HG02763 (cell line): ENCODE measurements at regions not wholly inside any gene's neighbourhood (a gene's known extent, or its start where the extent isn't known, plus 50 kb on each side); places are given as distances from the start of the nearest gene placed in this dataset.

Experiments used
- ATAC-seq: cut with Tn5 transposase; IDR thresholded peaks from one replicate; pipeline ENCODE4 v1.9.1; 2021; ENCODE audit warnings: mild to moderate bottlenecking, moderate library complexity; ENCODE audit not compliant: unreplicated experiment

DNA sequence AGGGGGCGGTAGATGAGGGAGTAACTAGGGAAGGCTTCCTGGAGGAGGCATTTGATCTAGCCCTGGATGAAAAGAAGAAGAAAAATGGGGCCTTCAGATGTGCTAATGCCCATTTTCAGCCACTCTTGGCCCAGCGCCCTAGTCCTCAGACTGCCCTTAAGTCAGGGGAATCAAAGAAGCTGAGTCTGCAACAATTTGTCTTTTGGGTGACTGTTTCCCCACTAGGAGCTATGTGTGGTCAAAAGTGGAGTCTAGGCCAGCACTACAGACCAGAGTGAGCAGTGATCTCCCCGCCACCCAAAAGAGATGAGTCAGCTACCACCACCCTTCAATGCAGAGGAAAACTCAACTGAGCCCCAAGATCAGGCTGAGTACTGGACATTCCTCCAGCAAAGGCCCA, 542.1 kb downstream of the BNC2 start:
- ATAC-seq, result no peak

DNA sequence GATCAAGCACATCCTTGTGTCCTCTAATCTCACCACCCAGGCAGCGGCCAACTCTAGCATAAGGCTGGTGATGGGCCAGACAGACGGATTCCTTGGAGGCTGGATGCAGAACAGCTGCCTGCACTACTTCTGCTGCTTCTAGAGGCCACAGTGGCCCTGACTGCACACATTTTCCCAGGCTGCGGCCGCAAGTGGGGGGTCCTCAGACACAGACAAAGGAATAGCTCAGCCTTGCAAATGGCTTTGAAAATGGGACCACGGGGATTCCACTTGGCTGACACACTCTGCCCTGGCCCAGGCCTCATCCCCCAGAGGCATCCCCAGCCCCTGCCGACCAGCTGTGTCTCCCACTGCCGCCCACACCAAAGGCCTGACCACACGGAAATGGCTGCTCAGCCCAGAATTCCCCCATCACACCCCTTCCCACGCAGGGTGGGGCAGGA, 540.8 kb downstream of the BNC2 start:
- ATAC-seq, result no peak

DNA sequence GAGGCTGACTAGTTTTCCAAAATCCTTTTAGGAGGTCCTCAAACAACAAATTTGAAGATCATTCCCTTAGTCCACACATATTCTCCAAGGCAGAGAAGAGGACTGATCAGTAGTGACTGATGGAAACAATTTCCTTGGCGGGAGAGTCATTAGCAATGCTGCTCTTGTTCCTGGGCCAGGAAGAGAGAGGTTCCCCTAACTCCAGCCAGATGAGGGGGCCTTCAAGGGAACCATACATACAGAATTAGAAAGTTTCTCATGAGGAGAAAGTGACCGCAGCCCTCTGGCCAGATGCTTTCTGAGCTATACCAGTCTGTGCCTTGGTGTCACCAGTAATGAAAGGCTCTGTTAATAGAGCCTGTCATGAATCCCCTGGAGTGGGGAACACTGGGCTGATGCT, 539.4 kb downstream of the BNC2 start:
- no peak for ATAC-seq

DNA sequence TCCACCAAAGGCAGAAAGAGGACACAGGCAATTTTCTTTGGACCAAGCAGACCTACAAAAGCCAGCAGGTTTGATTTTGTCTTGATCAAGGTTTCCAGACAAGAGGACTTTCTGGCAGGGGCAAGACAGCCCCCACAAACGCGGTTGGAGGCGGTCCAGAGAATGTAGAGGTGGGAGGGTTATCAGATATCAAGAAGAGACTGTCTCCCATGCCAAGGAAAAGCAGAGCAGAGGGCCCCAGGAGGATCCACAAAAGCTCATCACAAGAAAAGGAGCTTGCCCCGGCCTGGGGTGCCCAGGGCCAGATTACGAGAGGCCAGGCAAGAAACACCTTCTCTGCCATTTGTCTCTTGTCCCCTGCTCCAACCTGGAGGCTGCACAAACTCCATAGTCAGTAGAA, 538.9 kb downstream of the BNC2 start:
- no peak for ATAC-seq

DNA sequence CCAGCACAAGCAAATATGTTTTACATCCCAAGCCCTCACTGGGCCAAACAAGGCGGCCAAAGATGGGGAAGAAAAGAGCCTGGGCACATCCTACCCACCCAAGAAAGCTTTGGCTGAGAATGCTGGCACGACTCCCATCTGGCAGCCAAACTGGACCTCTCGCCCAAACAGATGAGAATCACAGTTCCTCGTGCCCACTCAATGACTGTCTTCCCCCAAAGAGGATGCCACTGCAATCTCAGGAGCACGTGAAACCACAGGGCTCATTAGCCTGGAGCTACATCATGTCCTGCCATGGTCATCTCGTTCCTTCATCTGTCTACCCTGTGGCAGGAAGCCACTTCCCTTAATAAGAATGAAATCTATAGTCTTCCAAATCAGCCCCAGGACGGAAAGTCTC, 536.8 kb downstream of the BNC2 start:
- ATAC-seq, result no peak

DNA sequence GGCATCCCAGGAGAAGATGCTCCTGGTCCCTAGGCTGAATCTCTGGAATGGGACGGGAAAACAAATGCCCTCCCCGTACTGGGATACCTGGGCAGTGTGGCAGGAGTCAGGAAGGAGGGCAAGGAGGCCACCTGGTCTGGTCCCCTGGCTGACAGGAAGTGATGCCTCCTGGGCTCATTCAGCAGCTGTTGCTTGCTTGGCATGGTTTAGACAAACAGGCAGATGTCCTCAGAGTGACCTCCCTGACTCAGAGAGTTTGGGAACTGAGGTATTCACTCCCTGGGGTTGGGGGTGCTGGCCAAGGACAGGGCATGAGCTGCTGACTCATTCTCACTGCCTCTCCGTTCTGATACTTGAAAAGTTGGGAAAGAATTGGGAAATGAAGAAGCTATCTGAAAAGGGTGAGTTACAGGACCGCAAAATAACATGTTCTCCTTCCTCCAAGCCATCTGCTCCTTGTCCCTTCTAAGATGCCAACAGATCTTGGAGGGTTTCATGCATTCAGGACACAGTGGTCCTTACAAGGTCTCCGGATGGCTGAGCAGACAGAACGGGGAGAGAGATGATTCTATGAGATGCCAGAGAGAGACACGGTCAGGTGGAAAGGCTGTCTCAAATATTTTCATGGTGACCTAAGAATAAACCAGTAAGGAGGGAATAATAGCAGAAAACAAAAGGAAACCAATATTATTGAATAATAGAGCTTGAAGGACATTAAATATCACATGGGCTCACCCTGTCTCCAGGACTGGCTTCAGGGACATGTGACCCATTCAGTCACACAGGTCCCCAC, 534.5 kb downstream of the BNC2 start:
- no peak for ATAC-seq

DNA sequence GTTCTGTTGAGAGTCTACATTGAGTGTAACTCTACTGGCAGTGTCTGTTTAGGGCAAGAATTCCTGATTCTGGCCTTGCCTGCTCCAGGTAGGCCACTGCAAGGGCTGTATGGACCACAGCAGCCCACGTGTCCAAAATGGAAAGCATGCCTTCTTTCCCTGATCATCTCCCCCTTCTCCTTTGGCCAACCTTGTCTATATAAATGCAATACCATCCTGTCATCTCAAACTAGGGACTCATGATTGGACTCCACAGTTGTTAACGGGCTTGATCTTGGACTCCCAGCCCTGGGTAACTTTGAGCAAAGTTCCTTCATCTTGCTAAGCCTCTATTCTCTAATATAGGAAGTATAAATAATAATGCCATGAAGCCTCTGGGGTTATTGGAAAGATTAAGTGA, 533.6 kb downstream of the BNC2 start:
- ATAC-seq, result no peak

DNA sequence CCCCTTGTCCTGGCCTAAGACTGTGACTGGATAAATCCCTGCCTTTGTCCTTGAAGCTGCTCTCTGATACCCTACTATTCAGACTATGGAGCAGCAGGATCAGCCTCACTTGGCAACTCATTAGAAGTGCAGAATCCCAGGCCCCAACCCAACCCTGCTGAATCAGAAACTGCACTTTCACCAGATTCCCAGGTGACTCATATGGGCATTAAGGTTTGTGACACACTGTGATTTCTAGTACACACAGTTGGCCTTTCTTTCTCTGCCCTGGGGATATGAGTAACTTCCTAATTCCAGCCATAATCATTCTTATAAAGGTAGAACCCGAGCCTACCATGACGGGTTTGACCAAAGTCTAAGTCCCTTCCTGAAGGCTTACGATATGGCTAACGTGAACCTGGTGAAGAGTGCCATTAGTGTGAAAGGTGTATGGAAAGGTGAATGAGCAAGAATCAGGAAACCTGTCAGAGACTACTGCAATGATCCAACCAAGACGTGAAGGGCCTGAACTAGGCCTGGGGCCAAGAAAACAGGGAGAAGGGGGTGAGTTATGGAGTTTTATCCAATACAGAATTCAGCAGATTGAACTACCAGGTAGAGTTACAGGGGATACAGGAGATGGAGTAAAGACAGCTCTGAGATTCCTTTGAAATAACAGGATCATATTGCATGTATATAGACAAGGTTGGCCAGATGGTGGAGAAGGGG, 533.0 kb downstream of the BNC2 start:
- ATAC-seq, result no peak

DNA sequence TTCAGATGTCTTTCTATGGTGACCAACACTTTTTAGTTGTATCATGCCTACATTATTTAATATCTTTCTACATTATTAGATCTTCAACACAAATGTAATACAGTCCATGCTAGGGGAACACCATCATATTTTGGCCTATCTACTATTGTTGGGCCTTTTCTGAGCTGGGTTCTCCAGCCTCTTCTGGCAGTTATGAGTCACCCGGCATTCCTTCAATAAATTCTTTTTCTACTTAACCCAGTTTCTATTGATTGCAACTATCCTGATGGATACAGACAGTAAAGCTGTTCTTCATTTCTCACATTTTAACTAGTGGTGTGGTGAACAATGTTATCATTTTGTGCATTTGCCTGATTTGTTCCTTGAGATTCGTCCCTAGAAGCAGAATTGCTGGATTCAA, 529.3 kb downstream of the BNC2 start:
- ATAC-seq, result no peak

DNA sequence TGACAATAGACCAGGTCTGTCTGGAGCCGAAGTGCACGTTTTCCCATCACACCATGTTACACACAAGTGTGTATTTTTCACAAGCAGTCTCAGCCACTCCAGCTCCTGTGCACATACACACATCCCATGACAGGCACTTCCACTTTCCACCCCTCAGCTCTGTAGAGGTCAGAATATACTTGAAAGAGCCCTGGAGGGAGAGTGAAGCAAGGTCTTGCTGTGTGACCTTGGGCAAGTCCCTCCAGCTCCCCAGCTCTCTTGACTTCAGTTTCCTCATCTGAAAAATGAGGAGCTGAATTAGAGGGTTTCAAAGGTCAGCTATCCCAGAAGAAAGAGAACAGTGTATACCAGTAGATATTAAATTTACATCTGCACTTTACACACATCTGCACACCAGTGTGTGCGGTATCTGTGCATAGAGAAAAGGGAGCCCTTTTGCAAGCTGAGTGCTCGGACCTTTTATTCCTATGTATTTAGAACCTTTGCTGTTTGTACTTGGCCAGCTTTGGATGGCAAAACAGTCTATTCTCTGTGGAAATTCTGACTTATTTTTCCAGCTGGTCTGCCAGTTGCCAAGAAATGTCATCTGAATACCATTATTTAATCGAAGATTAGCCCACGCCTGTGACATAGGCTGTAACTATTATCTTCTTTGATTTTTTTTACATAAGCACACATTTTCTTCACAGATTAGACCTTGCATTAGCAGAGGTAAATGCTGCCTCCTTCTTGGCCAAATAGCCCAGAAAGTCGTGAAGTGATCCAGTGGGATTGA, 528.0 kb downstream of the BNC2 start:
- no peak for ATAC-seq

DNA sequence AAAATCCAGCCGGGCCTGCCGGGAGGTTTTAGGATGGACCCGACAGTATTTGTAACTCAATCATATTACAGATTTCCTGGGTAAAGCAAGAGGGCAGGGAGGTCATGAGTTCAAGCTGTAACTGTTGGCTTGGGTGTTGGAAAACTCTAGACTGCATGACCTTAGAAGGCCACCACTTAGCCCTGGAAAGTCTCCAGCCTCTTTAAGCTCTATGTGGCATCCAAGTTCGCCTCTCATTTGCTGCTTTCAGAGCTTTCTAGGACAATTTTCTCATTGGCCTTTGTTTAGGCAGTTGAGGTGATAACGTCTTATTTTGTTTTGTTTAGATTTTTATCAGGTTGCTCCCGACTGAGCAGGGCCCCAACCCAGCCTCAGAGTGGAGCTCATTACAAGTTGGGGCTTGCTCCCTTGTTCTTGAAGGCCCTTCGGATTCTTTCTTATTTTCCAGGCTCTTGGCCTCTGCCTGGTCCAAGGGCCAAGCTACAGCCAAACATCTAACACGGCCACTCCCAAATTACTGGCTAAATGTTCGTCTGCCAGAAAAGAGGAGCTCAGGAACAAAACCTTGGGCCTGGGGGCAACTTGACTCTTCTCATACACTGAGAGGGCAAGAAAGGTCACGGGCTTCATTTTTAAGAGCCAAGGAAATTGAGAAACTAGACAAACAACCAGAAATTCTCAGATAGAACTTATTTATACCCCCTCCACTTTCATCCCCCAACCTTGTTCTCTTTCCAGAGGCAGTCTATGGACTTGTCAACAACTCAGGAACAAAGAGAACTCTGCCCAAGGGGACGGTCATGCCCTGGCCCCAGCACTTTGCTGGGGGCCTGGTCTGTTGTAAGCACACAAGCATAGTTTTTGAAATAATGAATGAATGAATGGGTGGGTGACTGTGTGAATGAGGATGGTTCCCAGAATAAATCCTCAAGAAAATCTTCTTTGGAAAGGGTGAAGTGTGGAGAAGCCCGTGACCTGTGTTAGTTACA, 526.9 kb downstream of the BNC2 start:
- ATAC-seq, result no peak

DNA sequence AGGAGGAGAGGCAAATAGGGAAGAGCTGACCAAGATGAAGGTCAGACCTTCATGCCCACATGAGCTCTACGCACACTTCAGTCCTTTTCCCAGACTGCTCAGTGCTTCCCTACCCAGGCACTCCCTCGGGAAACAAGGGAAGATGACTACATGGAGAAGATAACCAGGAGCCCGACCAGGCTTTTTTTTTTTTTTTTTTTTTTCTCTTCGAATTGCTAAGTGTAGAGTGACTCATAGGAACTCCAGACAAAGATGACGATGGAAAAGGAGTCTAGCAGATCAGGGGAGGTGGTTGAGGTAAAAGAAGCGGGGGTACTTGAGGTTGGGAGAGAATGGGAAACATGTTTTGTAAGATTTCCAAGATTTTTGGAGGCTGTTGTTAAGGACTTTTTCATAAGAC, 526.1 kb downstream of the BNC2 start:
- ATAC-seq, result no peak

DNA sequence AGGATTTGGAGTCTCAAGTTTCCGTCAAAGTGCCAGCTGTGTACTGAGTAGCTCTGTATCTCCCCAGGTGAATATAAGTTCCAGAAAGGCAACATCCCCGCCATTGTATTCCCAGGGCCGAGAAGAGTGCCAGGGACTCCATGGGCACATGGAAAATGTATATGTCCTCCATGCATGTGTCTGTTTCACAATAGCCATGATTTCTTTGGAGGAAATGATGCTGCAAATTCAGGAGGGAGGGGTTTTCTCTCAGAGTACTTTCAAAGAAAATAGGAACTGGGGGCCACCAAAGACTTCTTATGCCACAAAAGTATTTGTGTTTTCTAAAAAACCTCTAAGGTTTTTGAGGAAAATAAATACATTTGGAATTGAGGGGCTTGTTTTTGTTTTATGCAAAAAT, 524.6 kb downstream of the BNC2 start:
- ATAC-seq, result no peak

DNA sequence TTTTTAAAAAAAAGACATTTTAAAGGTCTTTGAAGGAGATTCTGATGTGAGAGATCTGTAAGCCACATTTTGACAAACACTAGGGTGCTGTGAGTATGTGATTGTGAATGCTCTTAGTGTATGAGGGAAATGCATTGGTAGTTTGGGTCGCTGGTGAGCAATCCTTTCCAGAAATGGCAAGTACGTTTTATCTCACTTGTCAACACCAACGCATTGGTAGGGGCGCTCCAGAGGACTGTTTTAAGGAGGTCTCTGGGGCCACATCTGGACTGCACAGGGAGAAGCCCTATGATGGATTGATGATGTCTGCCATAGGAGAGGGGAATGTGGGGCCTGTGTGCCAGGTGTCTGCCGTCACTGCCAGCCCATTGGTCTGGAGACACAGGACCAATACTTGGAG, 522.6 kb downstream of the BNC2 start:
- no peak for ATAC-seq

DNA sequence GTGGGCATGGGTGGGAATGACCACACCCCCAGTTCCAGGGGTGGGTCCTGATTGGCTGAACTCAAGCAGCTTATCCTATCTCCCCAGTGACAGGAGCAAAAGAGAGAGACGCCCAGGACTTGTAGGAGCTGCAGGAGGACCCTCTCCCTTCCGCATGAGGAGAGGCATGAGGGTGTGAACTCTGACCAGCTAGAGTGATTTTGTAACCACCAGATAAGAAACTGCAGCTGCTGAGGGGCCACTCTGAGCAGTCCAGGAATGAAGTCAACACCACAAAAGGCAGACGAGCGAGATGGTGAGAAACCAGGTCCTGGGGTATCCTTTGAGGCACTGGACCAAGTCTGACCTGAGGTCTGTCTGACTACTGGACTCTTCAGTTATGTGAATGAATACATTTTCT, 521.9 kb downstream of the BNC2 start:
- ATAC-seq, result no peak

DNA sequence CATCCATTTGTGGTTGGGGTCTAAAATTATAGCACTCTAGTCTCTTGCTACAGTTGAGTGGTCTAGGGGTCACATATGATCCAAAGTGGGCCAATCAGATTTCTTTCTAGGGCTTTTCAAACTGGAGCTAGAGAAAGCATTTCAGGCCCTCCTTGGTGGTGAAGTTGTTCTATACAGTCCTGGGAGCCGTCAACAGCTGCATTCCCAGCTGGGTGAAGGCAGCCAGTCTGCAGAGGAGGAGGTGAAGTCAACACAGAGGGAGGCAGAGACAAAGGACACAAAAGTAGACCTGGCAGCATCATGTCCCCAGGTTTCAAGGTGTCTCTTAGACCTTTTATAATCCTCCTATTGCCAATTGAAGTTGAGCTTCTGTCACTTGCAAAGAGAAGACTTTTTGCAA, 518.2 kb downstream of the BNC2 start:
- ATAC-seq, result no peak

DNA sequence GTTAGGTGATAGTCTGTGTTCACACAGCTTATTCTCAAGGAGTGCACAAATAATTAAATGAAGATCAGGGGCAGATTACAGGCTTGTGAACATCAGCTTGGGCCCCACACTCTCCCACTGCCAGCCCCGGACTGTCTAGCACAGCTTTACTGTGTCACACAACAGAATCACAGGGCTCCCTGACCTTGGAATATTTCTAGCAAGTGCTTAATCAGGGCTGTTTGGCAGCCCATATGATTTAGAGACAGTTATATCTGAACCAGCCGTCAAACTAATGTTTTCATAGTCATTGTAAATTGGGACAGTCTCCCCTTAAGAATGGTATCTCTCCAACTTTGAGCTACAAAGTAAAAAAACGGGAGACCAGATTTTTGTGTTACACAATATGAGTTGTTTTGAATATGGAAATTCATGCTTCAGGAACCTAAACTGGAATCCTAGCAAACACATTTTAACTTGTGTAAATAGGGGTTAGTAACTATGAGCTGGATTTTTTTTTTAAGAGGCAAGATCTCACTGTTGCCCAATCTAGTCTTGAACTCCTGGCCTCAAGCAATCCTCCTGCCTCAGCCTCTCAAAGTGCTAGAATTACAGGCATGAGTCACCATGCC, 517.6 kb downstream of the BNC2 start:
- no peak for ATAC-seq

DNA sequence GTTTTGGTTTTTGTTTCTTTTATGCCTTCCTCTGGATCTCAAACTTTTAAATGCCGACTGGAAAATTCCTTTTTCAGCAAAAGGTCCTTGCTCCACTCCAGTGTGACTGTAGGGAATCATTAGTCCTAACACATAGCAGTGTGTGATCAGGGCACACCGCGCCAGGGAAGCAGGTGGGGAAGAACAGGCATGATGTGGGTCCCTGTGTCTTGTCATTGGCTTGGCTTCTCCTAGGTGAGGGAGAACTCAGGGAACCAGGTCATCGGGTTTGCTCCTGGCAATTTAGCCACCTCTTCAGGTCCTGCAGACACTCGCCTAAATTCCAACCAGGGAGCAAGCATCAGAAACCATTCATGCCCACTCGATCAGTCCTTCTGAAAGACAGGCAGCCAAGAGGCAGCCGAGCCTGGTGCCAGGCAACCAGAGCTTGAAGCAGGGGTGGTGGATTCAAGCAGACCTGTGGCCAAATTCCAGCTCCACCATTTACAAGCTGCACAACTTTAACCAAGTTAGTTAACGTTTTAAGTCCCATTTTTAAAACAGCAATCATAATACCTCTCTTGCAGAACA, 514.2 kb downstream of the BNC2 start:
- ATAC-seq, result no peak

DNA sequence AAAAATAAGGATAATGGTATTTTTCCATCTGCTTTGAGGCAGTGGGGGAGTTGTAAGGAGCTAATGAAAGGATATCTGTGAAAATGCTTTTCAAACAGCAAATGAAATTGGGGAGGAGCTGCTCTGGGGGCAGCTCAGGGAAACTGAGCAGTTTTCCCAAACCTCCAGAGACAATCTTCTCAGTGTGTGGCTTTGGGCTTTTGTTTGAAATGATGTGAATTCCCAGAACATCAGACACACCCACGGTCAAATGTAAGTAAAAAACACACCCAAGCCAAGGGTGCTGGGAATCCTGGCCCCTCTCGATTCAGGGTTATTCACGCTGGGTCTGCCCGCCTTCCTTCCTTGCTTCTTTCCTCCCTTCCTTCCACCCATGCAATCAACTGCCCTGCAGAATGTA, 512.6 kb downstream of the BNC2 start:
- ATAC-seq, result no peak

DNA sequence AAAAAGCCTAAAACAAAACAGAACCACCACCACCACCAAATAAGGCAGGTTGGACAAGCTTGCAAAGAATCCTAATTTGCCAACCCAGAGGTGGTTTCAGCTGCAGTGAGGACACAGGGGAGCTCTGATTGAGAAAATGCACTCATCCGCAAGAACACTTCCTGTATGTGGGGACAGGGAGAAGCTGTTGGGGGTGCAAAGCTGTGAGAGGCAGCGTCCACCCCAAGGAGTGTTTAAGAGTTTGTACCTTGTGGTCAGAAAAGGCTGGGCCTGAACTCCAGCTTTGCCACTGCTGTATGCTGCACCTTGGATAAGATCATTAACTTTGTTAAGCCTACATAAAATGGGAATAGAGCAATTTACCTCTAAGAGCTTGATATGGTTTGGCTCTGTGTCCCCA, 511.7 kb downstream of the BNC2 start:
- ATAC-seq, result no peak
